H1 (cell line): ENCODE measurements at regions not wholly inside any gene's neighbourhood (a gene's known extent, or its start where the extent isn't known, plus 50 kb on each side); places are given as distances from the start of the nearest gene placed in this dataset.

ENCODE experiments used
- FOSL1 ChIP-seq: IDR thresholded peaks from 2 replicates; pipeline ENCODE4 v1.6.1; 2011; ENCODE audit warnings: mild to moderate bottlenecking, low read depth, low read length, moderate library complexity; ENCODE audit not compliant: insufficient read depth
- PHF8 ChIP-seq: fragments of 200-600 bp; sonication (generic); conservative IDR thresholded peaks from 2 replicates; pipeline ENCODE4 v1.7.1; 2012; ENCODE audit warnings: low read depth, mild to moderate bottlenecking, inconsistent platforms, low read length, moderate library complexity
- USF2 ChIP-seq: IDR thresholded peaks from 2 replicates; pipeline ENCODE4 v1.6.1; 2011; ENCODE audit warnings: low read length, improper control_type of control experiment
- ZNF274 ChIP-seq: IDR thresholded peaks from 2 replicates; pipeline ENCODE4 v1.7.0; 2012; ENCODE audit warnings: low read length, borderline replicate concordance; ENCODE audit errors: extremely low read depth

GRCh38 chr9:3700772-3701171 is 175.0 kb upstream of the RFX3 start (continued):
- TF ChIP-seq USF2, result no peak
- no peak for TF ChIP-seq FOSL1
- TF ChIP-seq ZNF274, result no peak
- no peak for TF ChIP-seq PHF8
- TF ChIP-seq, all 59 proteins: peak for 0
